H9 (cell line): ENCODE measurements at regions not wholly inside any gene's neighbourhood (a gene's known extent, or its start where the extent isn't known, plus 50 kb on each side); places are given as distances from the start of the nearest gene placed in this dataset.

Experiments used
- DNase-seq: peaks from one replicate; pipeline ENCODE4 v3.0.0-alpha.2; 2017
- H2AFZ ChIP-seq: one replicate; pipeline ENCODE4 v1.6.1; 2013; ENCODE audit warnings: mild to moderate bottlenecking, low read length, control low read depth, moderate library complexity
- H2AK5ac ChIP-seq: 2 replicates; pipeline ENCODE4 v1.6.1; 2013; ENCODE audit warnings: low read length, control low read depth, mixed read lengths; ENCODE audit not compliant: insufficient read length
- H2BK120ac ChIP-seq: one replicate; pipeline ENCODE4 v1.6.1; 2013; ENCODE audit warnings: low read depth, mild to moderate bottlenecking, low read length, control low read depth, inconsistent platforms; ENCODE audit not compliant: poor library complexity, severe bottlenecking
- H2BK12ac ChIP-seq: 2 replicates; pipeline ENCODE4 v1.6.1; 2013; ENCODE audit warnings: low read length, control low read depth, mixed read lengths, low read depth; ENCODE audit not compliant: insufficient read length
- H2BK15ac ChIP-seq: 2 replicates; pipeline ENCODE4 v1.6.1; 2013; ENCODE audit warnings: low read depth, low read length, control low read depth
- H2BK20ac ChIP-seq: one replicate; pipeline ENCODE4 v1.6.1; 2013; ENCODE audit warnings: low read depth, mild to moderate bottlenecking, low read length, control low read depth, inconsistent platforms; ENCODE audit not compliant: poor library complexity, severe bottlenecking
- H2BK5ac ChIP-seq: 2 replicates; pipeline ENCODE4 v1.6.1; 2013; ENCODE audit warnings: low read length, control low read depth, mixed read lengths; ENCODE audit not compliant: insufficient read length
- H3K14ac ChIP-seq: 2 replicates; pipeline ENCODE4 v1.6.1; 2013; ENCODE audit warnings: low read length, control low read depth; ENCODE audit not compliant: insufficient read depth
- H3K18ac ChIP-seq: 2 replicates; pipeline ENCODE4 v1.6.1; 2013; ENCODE audit warnings: low read depth, mild to moderate bottlenecking, mixed read lengths, low read length, control low read depth; ENCODE audit not compliant: insufficient read length
- H3K23ac ChIP-seq: 2 replicates; pipeline ENCODE4 v1.6.1; 2013; ENCODE audit warnings: low read length, control low read depth, mixed read lengths, low read depth; ENCODE audit not compliant: insufficient read length
- H3K23me2 ChIP-seq: 2 replicates; pipeline ENCODE4 v1.6.1; 2013; ENCODE audit warnings: low read depth, mild to moderate bottlenecking, mixed read lengths, low read length, control low read depth; ENCODE audit not compliant: insufficient read length, poor library complexity, severe bottlenecking
- H3K27ac ChIP-seq: 2 replicates; pipeline ENCODE4 v1.5.1; 2013; ENCODE audit warnings: low read length, control low read depth, mixed read lengths, low read depth; ENCODE audit not compliant: insufficient read length
- H3K27me3 ChIP-seq: 2 replicates; pipeline ENCODE4 v1.6.1; 2013; ENCODE audit warnings: low read length, control low read depth, inconsistent platforms; ENCODE audit not compliant: insufficient read depth
- H3K4ac ChIP-seq: 2 replicates; pipeline ENCODE4 v1.6.1; 2013; ENCODE audit warnings: low read depth, mild to moderate bottlenecking, control low read depth, inconsistent platforms, low read length, moderate library complexity
- H3K4me1 ChIP-seq: 2 replicates; pipeline ENCODE4 v1.6.1; 2013; ENCODE audit warnings: low read length, control low read depth, inconsistent platforms; ENCODE audit not compliant: insufficient read depth
- H3K4me2 ChIP-seq: 2 replicates; pipeline ENCODE4 v1.6.1; 2013; ENCODE audit warnings: low read length, control low read depth, mixed read lengths; ENCODE audit not compliant: insufficient read length, insufficient read depth
- H3K56ac ChIP-seq: 2 replicates; pipeline ENCODE4 v1.6.1; 2013; ENCODE audit warnings: low read depth, mild to moderate bottlenecking, mixed read lengths, low read length, control low read depth; ENCODE audit not compliant: insufficient read length
- H3K79me1 ChIP-seq: 2 replicates; pipeline ENCODE4 v1.6.1; 2013; ENCODE audit warnings: low read depth, mild to moderate bottlenecking, moderate library complexity, low read length, control low read depth, inconsistent platforms; ENCODE audit not compliant: insufficient read depth, poor library complexity, severe bottlenecking
- H3K79me2 ChIP-seq: 2 replicates; pipeline ENCODE4 v1.6.1; 2013; ENCODE audit warnings: low read length, control low read depth, inconsistent platforms; ENCODE audit not compliant: insufficient read depth
- H3K9ac ChIP-seq: 2 replicates; pipeline ENCODE4 v1.6.1; 2013; ENCODE audit warnings: low read length, control low read depth, mixed read lengths; ENCODE audit not compliant: insufficient read length; ENCODE audit errors: extremely low read depth
- H3K9me3 ChIP-seq: one replicate; pipeline ENCODE4 v1.6.1; 2013; ENCODE audit warnings: low read depth, low read length, inconsistent platforms; ENCODE audit not compliant: control insufficient read depth
- H3T11ph ChIP-seq: one replicate; pipeline ENCODE4 v1.6.1; 2013; ENCODE audit warnings: mild to moderate bottlenecking, low read length, control low read depth, inconsistent platforms
- H4K20me1 ChIP-seq: one replicate; pipeline ENCODE4 v1.6.1; 2013; ENCODE audit not compliant: control insufficient read depth, insufficient read length, insufficient read depth
- H4K5ac ChIP-seq: 2 replicates; pipeline ENCODE4 v1.6.1; 2013; ENCODE audit warnings: low read depth, mild to moderate bottlenecking, mixed read lengths, low read length, control low read depth; ENCODE audit not compliant: insufficient read length
- H4K8ac ChIP-seq: replicated peaks from 2 replicates; pipeline ENCODE4 v1.6.1; 2013; ENCODE audit warnings: low read length, control low read depth, mixed read lengths, low read depth; ENCODE audit not compliant: insufficient read length
- H4K91ac ChIP-seq: 2 replicates; pipeline ENCODE4 v1.6.1; 2013; ENCODE audit warnings: low read depth, mild to moderate bottlenecking, moderate library complexity, mixed read lengths, low read length, control low read depth; ENCODE audit not compliant: insufficient read length
- H3K27ac Mint-ChIP-seq, 3 experiments: 2 replicates in 2 of 3; 3 replicates in 1 of 3; pipeline ENCODE4 v1.8.0; 2020 to 2021; ENCODE audit warnings: mixed read lengths in 3 of 3, mild to moderate bottlenecking in 1 of 3, moderate library complexity in 1 of 3
- H3K27me3 Mint-ChIP-seq: 2 replicates; pipeline ENCODE4 v1.8.0; 2021; ENCODE audit warnings: low read depth, mild to moderate bottlenecking, moderate library complexity, mixed read lengths
- H3K36me3 Mint-ChIP-seq, 3 experiments: 2 replicates in 2 of 3; 3 replicates in 1 of 3; pipeline ENCODE4 v1.8.0; 2020 to 2021; ENCODE audit warnings: low read depth in 3 of 3, mixed read lengths in 3 of 3; ENCODE audit not compliant: insufficient read depth in 1 of 3
- H3K4me1 Mint-ChIP-seq, 2 experiments: 2 replicates each; pipeline ENCODE4 v1.8.0; 2020; ENCODE audit warnings: mixed read lengths in 2 of 2
- H3K4me3 Mint-ChIP-seq, 2 experiments: 2 replicates in 1 of 2; 3 replicates in 1 of 2; pipeline ENCODE4 v1.8.0; 2020 to 2021; ENCODE audit warnings: mild to moderate bottlenecking in 2 of 2, mixed read lengths in 2 of 2, moderate library complexity in 1 of 2
- H3K9me3 Mint-ChIP-seq, 2 experiments: 2 replicates in 1 of 2; 3 replicates in 1 of 2; pipeline ENCODE4 v1.8.0; 2020; ENCODE audit warnings: mild to moderate bottlenecking in 2 of 2, mixed read lengths in 2 of 2, moderate library complexity in 1 of 2
- CTCF ChIP-seq: fragments of 200-600 bp; sonication (generic); conservative IDR thresholded peaks from 3 replicates; pipeline ENCODE4 v1.8.0; 2021; ENCODE audit warnings: antibody characterized with exemption, mild to moderate bottlenecking

- H2BK15ac ChIP-seq: no peak overlapping the region
- no peak for TF ChIP-seq CTCF
- no peak overlapping the region for H3K27ac Mint-ChIP-seq
- no peak overlapping the region for H3K23ac ChIP-seq
- no peaks in the 10 kb centered on the region for H3K9me3 ChIP-seq
- no peak overlapping the region for H2BK20ac ChIP-seq
- H3T11ph ChIP-seq: no peak overlapping the region
- no peaks in the 10 kb centered on the region for H4K20me1 ChIP-seq
- no peaks in the 10 kb centered on the region for H3K9me3 Mint-ChIP-seq
- no peaks in the 10 kb centered on the region for H3K27me3 ChIP-seq
- no peaks in the 10 kb centered on the region for H3K23me2 ChIP-seq
- no peak overlapping the region for H2AK5ac ChIP-seq
- no peak overlapping the region for H3K4me3 Mint-ChIP-seq
- H2BK120ac ChIP-seq: no peak overlapping the region
- H3K9ac ChIP-seq: no peak overlapping the region
- DNase-seq: no peak
- no peak overlapping the region for H3K18ac ChIP-seq
- H3K4me2 ChIP-seq: no peak overlapping the region
- H3K56ac ChIP-seq: no peak overlapping the region
- H3K27ac ChIP-seq: no peak overlapping the region
- H4K5ac ChIP-seq: no peak overlapping the region
- no peaks in the 10 kb centered on the region for H3K79me2 ChIP-seq
- H3K4me1 Mint-ChIP-seq: no peaks in the 10 kb centered on the region
- H3K14ac ChIP-seq: no peak overlapping the region
- H3K4ac ChIP-seq: no peak overlapping the region
- no peak overlapping the region for H2BK12ac ChIP-seq
- no peak overlapping the region for H2AFZ ChIP-seq
- no peak overlapping the region for H4K91ac ChIP-seq
- no peaks in the 10 kb centered on the region for H3K79me1 ChIP-seq
- no peak overlapping the region for H4K8ac ChIP-seq
- no peaks in the 10 kb centered on the region for H3K36me3 Mint-ChIP-seq
- H3K4me1 ChIP-seq: no peaks in the 10 kb centered on the region
- H2BK5ac ChIP-seq: no peak overlapping the region
- no peaks in the 10 kb centered on the region for H3K27me3 Mint-ChIP-seq
These were observed 84.5 kb upstream of the ADGRL4 start for GRCh38 chr1:79090985-79091384.
